HG03520 (cell line): ENCODE measurements at regions not wholly inside any gene's neighbourhood (a gene's known extent, or its start where the extent isn't known, plus 50 kb on each side); places are given as distances from the start of the nearest gene placed in this dataset.

Source experiments
- ATAC-seq: cut with Tn5 transposase; IDR thresholded peaks from one replicate; pipeline ENCODE4 v1.9.1; 2021; ENCODE audit warnings: mild to moderate bottlenecking, moderate library complexity; ENCODE audit not compliant: unreplicated experiment

- no peak for ATAC-seq
These were observed 382.1 kb downstream of the TLE4 start for GRCh38 chr9:79953908-79954307.

- ATAC-seq = no peak
These were observed 380.6 kb downstream of the TLE4 start for GRCh38 chr9:79952401-79952800.

- no peak for ATAC-seq
These were observed 374.9 kb downstream of the TLE4 start for GRCh38 chr9:79946712-79947111.

GRCh38 chr9:79945495-79945894 is 373.7 kb downstream of the TLE4 start:
- no peak for ATAC-seq

GRCh38 chr9:79945016-79945415 is 373.3 kb downstream of the TLE4 start:
- no peak for ATAC-seq

GRCh38 chr9:79940919-79941318 is 369.2 kb downstream of the TLE4 start:
- ATAC-seq = no peak

- ATAC-seq = no peak
These were observed 368.1 kb downstream of the TLE4 start for GRCh38 chr9:79939819-79940218.

GRCh38 chr9:79936336-79936735 is 364.6 kb downstream of the TLE4 start:
- no peak for ATAC-seq

GRCh38 chr9:79929285-79929684 is 357.5 kb downstream of the TLE4 start:
- ATAC-seq = no peak

- no peak for ATAC-seq
These were observed 357.0 kb downstream of the TLE4 start for GRCh38 chr9:79928661-79929223.

- ATAC-seq = no peak
These were observed 353.6 kb downstream of the TLE4 start for GRCh38 chr9:79925326-79925725.

- ATAC-seq = no peak
These were observed 353.1 kb downstream of the TLE4 start for GRCh38 chr9:79924836-79925235.

GRCh38 chr9:79917421-79917820 is 345.7 kb downstream of the TLE4 start:
- ATAC-seq = no peak

GRCh38 chr9:79913867-79914266 is 342.1 kb downstream of the TLE4 start:
- ATAC-seq = no peak

- no peak for ATAC-seq
These were observed 340.7 kb downstream of the TLE4 start for GRCh38 chr9:79912318-79913070.

- ATAC-seq = no peak
These were observed 340.0 kb downstream of the TLE4 start for GRCh38 chr9:79911724-79912123.

- ATAC-seq = no peak
These were observed 331.2 kb downstream of the TLE4 start for GRCh38 chr9:79902825-79903600.

GRCh38 chr9:79900754-79901153 is 329.0 kb downstream of the TLE4 start:
- no peak for ATAC-seq

- no peak for ATAC-seq
These were observed 324.7 kb downstream of the TLE4 start for GRCh38 chr9:79896390-79896980.

GRCh38 chr9:79895232-79895631 is 323.5 kb downstream of the TLE4 start:
- ATAC-seq = no peak

GRCh38 chr9:79889369-79889768 is 317.6 kb downstream of the TLE4 start:
- ATAC-seq = no peak
